ENCODE measurements at regions not wholly inside any gene's neighbourhood (a gene's known extent, or its start where the extent isn't known, plus 50 kb on each side); places are given as distances from the start of the nearest gene placed in this dataset.

- DNase-seq (ENCODE audit: low read depth, low spot score) (no peak), FAIRE-seq (no peak)
- no peak overlapping the region for H3K4me2 ChIP-seq (ENCODE audit: control insufficient read depth, extremely low read depth, insufficient read depth, low read depth, low read length)
- TF ChIP-seq CTCF (optimal IDR thresholded peaks at IDR 0.05 in 1 of 3, IDR thresholded peaks at IDR 0.05 in 1 of 3, conservative IDR thresholded peaks at IDR 0.05 in 1 of 3; ENCODE audit: extremely low read depth in 1 of 3, insufficient read depth in 2 of 3, low read length in 3 of 3) (no peak), EZH2 (IDR thresholded peaks at IDR 0.05; ENCODE audit: low read length) (no peak)
- dilution Hi-C loops (cut with MboI; ENCODE audit: extremely low pct_ligation_motif_present, low sequenced_read_pairs) = no loop called here
- no peak overlapping the region for H3K27ac ChIP-seq (ENCODE audit: control insufficient read depth, insufficient read depth, low read length)
- no peak overlapping the region for H2AFZ ChIP-seq (ENCODE audit: control insufficient read depth, low read length)
- no peaks in the 10 kb centered on the region for H3K79me2 ChIP-seq (ENCODE audit: control insufficient read depth, insufficient read depth, low read length)
- no peaks in the 10 kb centered on the region for H3K36me3 ChIP-seq (ENCODE audit: control insufficient read depth in 2 of 2, extremely low read depth in 1 of 2, insufficient read depth in 2 of 2, low read length in 2 of 2)
- no peak overlapping the region for H3K4me3 ChIP-seq (ENCODE audit: control insufficient read depth in 2 of 3, extremely low read depth in 1 of 3, insufficient read depth in 2 of 3, low read depth in 1 of 3, low read length in 3 of 3)
- no peaks in the 10 kb centered on the region for H3K9me3 ChIP-seq (ENCODE audit: control insufficient read depth, low read depth, low read length)
- H3K9ac ChIP-seq (ENCODE audit: control insufficient read depth, extremely low read depth, insufficient read depth, low read length) = no peak overlapping the region
- H3K9me1 ChIP-seq (ENCODE audit: control insufficient read depth, extremely low read depth, insufficient read depth, low read length) = no peaks in the 10 kb centered on the region
- H3K27me3 ChIP-seq (ENCODE audit: control insufficient read depth, extremely low read depth, insufficient read depth, low read length) = peaks cover 13% of the 10 kb centered on the region
- H3K4me1 ChIP-seq (ENCODE audit: control insufficient read depth, extremely low read depth, insufficient read depth, low read length) = no peaks in the 10 kb centered on the region
- H4K20me1 ChIP-seq (ENCODE audit: control insufficient read depth, extremely low read depth, insufficient read depth, low read length) = no peaks in the 10 kb centered on the region
Measured at GRCh38 chr9:96069629-96070220, 194.2 kb downstream of the ERCC6L2 start.

DNA sequence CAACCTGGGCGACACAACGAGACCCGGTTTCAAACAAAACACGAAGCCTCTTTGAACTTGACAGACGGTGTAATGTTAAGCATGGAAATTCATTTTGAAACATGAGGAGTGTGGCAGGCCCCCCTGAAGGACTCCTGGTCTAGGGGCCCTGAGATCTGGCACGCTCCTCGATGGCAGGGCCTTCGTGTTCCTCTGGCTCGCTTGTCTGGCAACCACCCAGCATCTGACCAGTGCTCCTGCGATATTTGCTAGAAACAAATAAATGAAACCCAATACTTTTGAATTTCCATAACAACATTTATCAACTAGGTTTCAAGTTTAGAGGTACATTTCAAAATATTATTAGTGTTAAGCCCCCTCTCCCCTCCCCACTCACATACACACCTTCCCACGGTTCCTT, 193.0 kb downstream of the ERCC6L2 start:
- TF ChIP-seq EZH2 (IDR thresholded peaks at IDR 0.05; ENCODE audit: low read length) (no peak), CTCF (optimal IDR thresholded peaks at IDR 0.05 in 1 of 3, IDR thresholded peaks at IDR 0.05 in 1 of 3, conservative IDR thresholded peaks at IDR 0.05 in 1 of 3; ENCODE audit: extremely low read depth in 1 of 3, insufficient read depth in 2 of 3, low read length in 3 of 3) (no peak)
- FAIRE-seq (no peak), DNase-seq (ENCODE audit: low read depth, low spot score) (no peak)
- no peaks in the 10 kb centered on the region for H3K79me2 ChIP-seq (ENCODE audit: control insufficient read depth, insufficient read depth, low read length)
- H2AFZ ChIP-seq (ENCODE audit: control insufficient read depth, low read length) = no peak overlapping the region
- H3K4me1 ChIP-seq (ENCODE audit: control insufficient read depth, extremely low read depth, insufficient read depth, low read length) = no peaks in the 10 kb centered on the region
- dilution Hi-C loops (cut with MboI; ENCODE audit: extremely low pct_ligation_motif_present, low sequenced_read_pairs) = no loop called here
- H3K9me1 ChIP-seq (ENCODE audit: control insufficient read depth, extremely low read depth, insufficient read depth, low read length) = no peaks in the 10 kb centered on the region
- H3K27me3 ChIP-seq (ENCODE audit: control insufficient read depth, extremely low read depth, insufficient read depth, low read length) = peaks cover 7% of the 10 kb centered on the region
- H3K9ac ChIP-seq (ENCODE audit: control insufficient read depth, extremely low read depth, insufficient read depth, low read length) = no peak overlapping the region
- no peaks in the 10 kb centered on the region for H3K9me3 ChIP-seq (ENCODE audit: control insufficient read depth, low read depth, low read length)
- no peak overlapping the region for H3K4me2 ChIP-seq (ENCODE audit: control insufficient read depth, extremely low read depth, insufficient read depth, low read depth, low read length)
- no peak overlapping the region for H3K27ac ChIP-seq (ENCODE audit: control insufficient read depth, insufficient read depth, low read length)
- H4K20me1 ChIP-seq (ENCODE audit: control insufficient read depth, extremely low read depth, insufficient read depth, low read length) = no peaks in the 10 kb centered on the region
- H3K36me3 ChIP-seq (ENCODE audit: control insufficient read depth in 2 of 2, extremely low read depth in 1 of 2, insufficient read depth in 2 of 2, low read length in 2 of 2) = no peaks in the 10 kb centered on the region
- H3K4me3 ChIP-seq (ENCODE audit: control insufficient read depth in 2 of 3, extremely low read depth in 1 of 3, insufficient read depth in 2 of 3, low read depth in 1 of 3, low read length in 3 of 3) = no peak overlapping the region

All from keratinocyte (primary cell).